Ovary (tissue), 7 donors: ENCODE measurements at regions not wholly inside any gene's neighbourhood (a gene's known extent, or its start where the extent isn't known, plus 50 kb on each side); places are given as distances from the start of the nearest gene placed in this dataset.

Experiments
- DNase-seq, 5 donors: peaks; one replicate each; pipeline ENCODE4 v3.0.0-alpha.2; 2019 to 2020
- H3K27ac ChIP-seq, 2 donors: fragments of 200-600 bp; one replicate each; pipeline versions ENCODE4 v1.5.1 to v1.8.0; 2019 to 2022
- H3K27me3 ChIP-seq: fragments of 200-600 bp; one replicate; pipeline ENCODE4 v1.8.0; 2022
- H3K36me3 ChIP-seq: fragments of 200-600 bp; sonication (generic); one replicate; pipeline ENCODE4 v1.5.1; 2019
- H3K4me1 ChIP-seq: one replicate; pipeline ENCODE4 v1.8.1; 2013; ENCODE audit warnings: mild to moderate bottlenecking, moderate library complexity; ENCODE audit not compliant: insufficient read depth
- H3K4me3 ChIP-seq: fragments of 200-600 bp; sonication (generic); one replicate; pipeline ENCODE4 v1.5.1; 2017
- H3K9me3 ChIP-seq, 2 donors: fragments of 200-600 bp in 1 of 2; sonication (generic) in 1 of 2; one replicate each; pipeline versions ENCODE4 v1.5.1 to v1.8.1; 2013 to 2019; ENCODE audit warnings: mild to moderate bottlenecking in 1 of 2, moderate library complexity in 1 of 2
- EP300 ChIP-seq: sonication (generic); formaldehyde crosslinking; IDR thresholded peaks from one replicate; pipeline ENCODE4 v1.6.1; 2017; ENCODE audit warnings: antibody characterized with exemption
- POLR2A ChIP-seq: fragments of 450-650 bp; IDR thresholded peaks from one replicate; pipeline ENCODE4 v1.6.1; 2017; ENCODE audit warnings: antibody characterized with exemption, mild to moderate bottlenecking, moderate library complexity
- WGBS, 3 donors: extraction: QIAGEN DNeasy Blood & Tissue Kit in 1 of 3; methylation state at CpG; one replicate each; pipeline versions ENCODE4 v1.1.5 to v1.1.7; 2013 to 2017; 5-methylcytosine and 5-hydroxymethylcytosine counted together
- intact Hi-C, 4 donors: fragments of 100-400 bp; cut with DNase I; formaldehyde crosslinking; loops; one replicate each; pipeline versions ENCODE4 v1.11.0 to v1.15.1; 2022 to 2023
- TF ChIP-seq, protein P1 (sequence below), 3 donors: fragments of 450-650 bp in 2 of 3; fragments of 200-600 bp in 1 of 3; IDR thresholded peaks; one replicate each; pipeline versions ENCODE4 v1.5.1 to v1.8.0; 2016 to 2022; ENCODE audit warnings: antibody characterized with exemption in 3 of 3, mild to moderate bottlenecking in 1 of 3
- donor health status: DM: no; HTN: no; CAD: no; lungs with moderate emphysema.
- donor health status: DM: no; HTN: no; CAD: no.
- donor health status: Bipolar disorder and iron deficiency.
- donor health status: DM: no; HTN: no; CAD: no.
- donor health status: DM: yes; HTN: yes; CAD: no.

DNA sequence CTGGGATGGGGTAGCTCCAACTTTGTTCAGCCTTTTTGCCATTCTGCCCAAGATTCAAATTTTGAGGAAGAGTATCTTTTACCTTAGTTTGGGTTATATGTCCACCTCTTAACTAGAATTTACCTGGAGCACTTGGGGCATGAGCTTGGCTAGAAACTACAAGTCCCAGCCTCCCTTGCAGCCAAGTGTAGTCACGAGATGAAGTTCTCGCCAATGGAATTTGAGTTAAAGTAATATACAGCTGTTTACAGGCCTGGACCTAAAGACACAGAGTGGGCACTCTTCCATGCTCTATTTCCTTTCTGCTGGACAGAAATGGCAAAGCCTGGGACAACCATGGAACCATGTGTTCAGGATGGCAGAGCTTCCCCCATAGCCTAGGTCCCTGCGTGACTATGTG is 233.6 kb upstream of the GATB start:
- intact Hi-C loops = no loop called here
- Histone ChIP-seq H3K9me3 (no peaks in the 10 kb centered on the region), H3K36me3 (no peaks in the 10 kb centered on the region), H3K27me3 (no peaks in the 10 kb centered on the region), H3K4me3 (no peak overlapping the region), H3K4me1 (no peaks in the 10 kb centered on the region), H3K27ac (no peak overlapping the region)
- TF ChIP-seq EP300 (no peak), POLR2A (no peak)
- TF ChIP-seq, protein P1, sequence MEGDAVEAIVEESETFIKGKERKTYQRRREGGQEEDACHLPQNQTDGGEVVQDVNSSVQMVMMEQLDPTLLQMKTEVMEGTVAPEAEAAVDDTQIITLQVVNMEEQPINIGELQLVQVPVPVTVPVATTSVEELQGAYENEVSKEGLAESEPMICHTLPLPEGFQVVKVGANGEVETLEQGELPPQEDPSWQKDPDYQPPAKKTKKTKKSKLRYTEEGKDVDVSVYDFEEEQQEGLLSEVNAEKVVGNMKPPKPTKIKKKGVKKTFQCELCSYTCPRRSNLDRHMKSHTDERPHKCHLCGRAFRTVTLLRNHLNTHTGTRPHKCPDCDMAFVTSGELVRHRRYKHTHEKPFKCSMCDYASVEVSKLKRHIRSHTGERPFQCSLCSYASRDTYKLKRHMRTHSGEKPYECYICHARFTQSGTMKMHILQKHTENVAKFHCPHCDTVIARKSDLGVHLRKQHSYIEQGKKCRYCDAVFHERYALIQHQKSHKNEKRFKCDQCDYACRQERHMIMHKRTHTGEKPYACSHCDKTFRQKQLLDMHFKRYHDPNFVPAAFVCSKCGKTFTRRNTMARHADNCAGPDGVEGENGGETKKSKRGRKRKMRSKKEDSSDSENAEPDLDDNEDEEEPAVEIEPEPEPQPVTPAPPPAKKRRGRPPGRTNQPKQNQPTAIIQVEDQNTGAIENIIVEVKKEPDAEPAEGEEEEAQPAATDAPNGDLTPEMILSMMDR (IDR thresholded peaks at IDR 0.05) = no peak
- no peak for DNase-seq
- WGBS, 3 donors = 87 to 92% (median 89%) methylated on average over 3 of the region's 3 CpGs

GRCh38 chr4:151993521-151993920 is 232.7 kb upstream of the GATB start:
- Histone ChIP-seq H3K36me3 (no peaks in the 10 kb centered on the region), H3K27me3 (no peaks in the 10 kb centered on the region), H3K9me3 (no peaks in the 10 kb centered on the region), H3K4me1 (no peaks in the 10 kb centered on the region), H3K4me3 (no peak overlapping the region), H3K27ac (no peak overlapping the region)
- TF ChIP-seq EP300 = no peak
- no peak for TF ChIP-seq POLR2A
- TF ChIP-seq, protein P1 (IDR thresholded peaks at IDR 0.05) = no peak
- DNase-seq = no peak
- intact Hi-C loops = no loop called here
- WGBS, 3 donors = 62 to 69% (median 65%) methylated on average over 8 of the region's 8 CpGs

DNA sequence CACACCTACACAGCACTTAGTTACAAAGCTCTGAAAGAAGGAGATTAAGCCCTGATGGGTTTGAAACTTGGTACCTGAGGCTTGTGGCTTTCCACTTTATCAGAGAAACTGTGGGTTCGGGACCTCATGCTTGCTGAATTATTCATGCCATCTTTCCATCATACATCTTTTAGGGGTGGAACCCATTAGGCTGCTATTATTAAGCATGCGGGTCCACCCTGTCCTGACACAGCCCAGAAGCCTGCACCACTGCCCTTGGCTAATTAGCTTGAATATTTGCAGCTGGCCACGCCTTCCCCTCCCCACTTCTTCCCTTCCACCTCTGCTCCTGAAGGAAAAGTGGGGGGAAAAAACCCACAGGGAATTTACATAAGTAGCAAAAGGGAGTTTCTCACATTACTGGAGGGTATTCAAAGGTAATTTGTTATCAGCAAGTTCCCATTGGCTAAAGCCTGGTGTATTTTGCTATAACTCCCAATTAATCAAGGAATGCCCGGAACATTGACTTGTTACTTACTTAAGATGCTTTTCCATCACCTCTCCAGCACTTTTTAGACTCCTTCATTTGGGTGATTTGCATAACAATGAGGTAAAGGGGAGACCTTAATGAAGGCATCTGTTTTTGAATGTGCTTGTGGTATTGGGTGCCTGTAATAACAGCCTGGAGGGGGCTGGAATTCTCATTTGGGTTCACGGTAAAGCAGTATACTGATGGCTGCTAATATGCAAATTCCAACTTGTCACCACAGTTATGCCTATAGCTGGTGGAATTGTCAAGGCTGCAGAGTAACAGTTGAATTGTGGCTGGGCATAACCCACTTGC is 231.7 kb upstream of the GATB start:
- intact Hi-C loops = no loop called here
- DNase-seq = no peak
- TF ChIP-seq POLR2A (no peak), EP300 (no peak)
- TF ChIP-seq, protein P1 (IDR thresholded peaks at IDR 0.05) = no peak
- Histone ChIP-seq H3K27me3 (no peaks in the 10 kb centered on the region), H3K36me3 (no peaks in the 10 kb centered on the region), H3K4me3 (no peak overlapping the region), H3K27ac (no peak overlapping the region), H3K9me3 (no peaks in the 10 kb centered on the region), H3K4me1 (no peaks in the 10 kb centered on the region)
- 71 to 82% (median 82%) methylated on average over 5 of the region's 5 CpGs for WGBS, 3 donors

DNA sequence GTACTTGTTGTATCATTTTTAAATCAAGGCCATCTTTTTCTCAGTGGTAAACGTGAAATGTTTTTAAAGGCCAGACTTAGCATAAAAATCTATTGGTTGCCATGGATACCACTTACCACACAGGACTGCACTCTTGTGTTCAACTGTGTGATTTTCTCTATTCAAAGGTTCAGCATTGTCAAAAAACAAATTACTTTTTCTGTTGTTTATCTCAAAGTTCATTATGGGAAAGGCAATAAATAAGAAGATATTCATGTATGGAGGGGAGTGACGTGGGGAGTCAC is 231.0 kb upstream of the GATB start:
- DNase-seq = no peak

More for the DNA sequence above, 231.0 kb upstream of the GATB start:
- intact Hi-C loops = no loop called here
- H3K27ac ChIP-seq = no peak overlapping the region
- 26 to 64% (median 44%) methylated on average over 2 of the region's 2 CpGs for WGBS, 3 donors
- no peaks in the 10 kb centered on the region for H3K27me3 ChIP-seq
- no peaks in the 10 kb centered on the region for H3K4me1 ChIP-seq
- H3K9me3 ChIP-seq = no peaks in the 10 kb centered on the region
- H3K4me3 ChIP-seq = no peak overlapping the region
- no peaks in the 10 kb centered on the region for H3K36me3 ChIP-seq
- TF ChIP-seq, protein P1 (IDR thresholded peaks at IDR 0.05) = no peak
- TF ChIP-seq EP300 (no peak), POLR2A (no peak)
